Gastrocnemius medialis (tissue), 4 donors: ENCODE measurements at regions not wholly inside any gene's neighbourhood (a gene's known extent, or its start where the extent isn't known, plus 50 kb on each side); places are given as distances from the start of the nearest gene placed in this dataset.

Experiments used
- CTCF ChIP-seq, 5 experiments: fragments of 450-650 bp in 3 of 5; fragments of 200-600 bp in 2 of 5; sonication (generic) in 2 of 5; IDR thresholded peaks in 4 of 5; conservative IDR thresholded peaks in 1 of 5; 1 replicate in 4 of 5; 2 replicates in 1 of 5; pipeline ENCODE4 v1.5.1; 2016 to 2019; ENCODE audit warnings: antibody characterized with exemption in 5 of 5, mild to moderate bottlenecking in 3 of 5, moderate library complexity in 3 of 5
- POLR2A ChIP-seq, 2 donors: fragments of 450-650 bp; IDR thresholded peaks; one replicate each; pipeline ENCODE4 v1.6.1; 2017; ENCODE audit warnings: antibody characterized with exemption in 2 of 2, mild to moderate bottlenecking in 2 of 2, moderate library complexity in 2 of 2

GRCh38 chr10:123474700-123475099 lies 191.5 kb upstream of the GPR26 start:
- no peak for TF ChIP-seq CTCF (IDR thresholded peaks at IDR 0.05 in 4 of 5, conservative IDR thresholded peaks at IDR 0.05 in 1 of 5)
- no peak for TF ChIP-seq POLR2A (IDR thresholded peaks at IDR 0.05)
